GM12891 (cell line): ENCODE measurements at regions not wholly inside any gene's neighbourhood (a gene's known extent, or its start where the extent isn't known, plus 50 kb on each side); places are given as distances from the start of the nearest gene placed in this dataset.

Experiments used
- POLR2A ChIP-seq: IDR thresholded peaks from 2 replicates; pipeline ENCODE4 v1.6.1; 2011; ENCODE audit warnings: low read depth, low read length, control low read depth
- POLR2AphosphoS5 ChIP-seq: IDR thresholded peaks from 2 replicates; pipeline ENCODE4 v1.6.1; 2011; ENCODE audit warnings: low read depth, low read length, control low read depth
- TAF1 ChIP-seq: IDR thresholded peaks from 2 replicates; pipeline ENCODE4 v1.6.1; 2011; ENCODE audit warnings: low read depth, low read length, control low read depth

DNA sequence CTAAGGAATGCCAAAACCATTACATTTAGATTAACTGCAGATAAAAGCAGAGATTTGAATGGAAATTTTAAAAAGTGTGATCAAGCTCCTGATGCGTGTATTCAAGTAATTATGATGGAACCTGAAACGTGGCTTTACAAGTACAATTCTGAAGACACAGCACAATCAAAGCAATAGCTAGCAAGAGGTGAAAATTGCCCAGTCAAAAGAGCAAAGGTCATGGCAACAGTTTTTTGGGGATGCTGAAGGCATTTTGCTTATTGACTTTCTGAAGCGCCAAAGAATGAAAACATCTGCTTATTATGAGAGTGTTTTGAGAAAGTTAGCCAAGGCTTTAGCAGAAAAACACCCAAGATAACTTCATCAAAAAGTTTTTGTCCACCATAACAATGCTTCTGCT lies 389.6 kb upstream of the TENM4 start:
- TF ChIP-seq POLR2AphosphoS5: no peak
- TF ChIP-seq POLR2A: no peak
- no peak for TF ChIP-seq TAF1
